KMS-11 (cell line): ENCODE measurements at regions not wholly inside any gene's neighbourhood (a gene's known extent, or its start where the extent isn't known, plus 50 kb on each side); places are given as distances from the start of the nearest gene placed in this dataset.
"Not testable (repeated sequence)": the region's sequence is repeated elsewhere in the genome, so short reads cannot be mapped to it uniquely, and the experiment has no call there.

Experiments
- H2AFZ ChIP-seq: fragments of 200-600 bp; sonication (generic); 2 replicates; pipeline ENCODE4 v1.6.1; 2016; ENCODE audit warnings: antibody characterized with exemption, mixed run types, low read depth
- H3K27ac ChIP-seq: fragments of 200-600 bp; sonication (generic); 2 replicates; pipeline ENCODE4 v1.6.1; 2016; ENCODE audit warnings: mild to moderate bottlenecking, mixed run types
- H3K27me3 ChIP-seq: fragments of 200-600 bp; sonication (generic); 2 replicates; pipeline ENCODE4 v1.6.1; 2017; ENCODE audit warnings: mild to moderate bottlenecking, low read depth, mixed run types, moderate library complexity; ENCODE audit not compliant: insufficient read depth
- H3K36me3 ChIP-seq: fragments of 200-600 bp; sonication (generic); 2 replicates; pipeline ENCODE4 v1.6.1; 2017; ENCODE audit warnings: mild to moderate bottlenecking, mixed run types; ENCODE audit not compliant: insufficient read depth
- H3K4me1 ChIP-seq: fragments of 200-600 bp; sonication (generic); 2 replicates; pipeline ENCODE4 v1.6.1; 2016; ENCODE audit warnings: mild to moderate bottlenecking, low read depth, mixed run types; ENCODE audit not compliant: poor library complexity, severe bottlenecking
- H3K4me2 ChIP-seq: fragments of 200-600 bp; sonication (generic); 2 replicates; pipeline ENCODE4 v1.7.0; 2016; ENCODE audit warnings: mild to moderate bottlenecking, mixed run types
- H3K4me3 ChIP-seq: fragments of 200-600 bp; sonication (generic); IDR thresholded peaks from 2 replicates; pipeline ENCODE4 v1.6.1; 2017; ENCODE audit warnings: low read depth, low read length, mixed read lengths; ENCODE audit not compliant: insufficient read depth
- H3K79me2 ChIP-seq: fragments of 200-600 bp; sonication (generic); 2 replicates; pipeline ENCODE4 v1.6.1; 2016; ENCODE audit warnings: low read depth, mixed run types; ENCODE audit not compliant: insufficient read depth
- H3K9ac ChIP-seq: fragments of 200-600 bp; sonication (generic); 2 replicates; pipeline ENCODE4 v1.6.1; 2016; ENCODE audit warnings: mild to moderate bottlenecking, mixed run types
- H4K20me1 ChIP-seq: fragments of 200-600 bp; sonication (generic); 2 replicates; pipeline ENCODE4 v1.6.1; 2016; ENCODE audit warnings: mild to moderate bottlenecking, mixed run types; ENCODE audit not compliant: insufficient read depth
- TF ChIP-seq, protein P1 (sequence below): fragments of 200-600 bp; sonication (generic); conservative IDR thresholded peaks from 2 replicates; pipeline ENCODE4 v1.6.1; 2017; ENCODE audit warnings: low read depth, mild to moderate bottlenecking, antibody characterized with exemption, low read length, moderate library complexity, mixed read lengths

DNA sequence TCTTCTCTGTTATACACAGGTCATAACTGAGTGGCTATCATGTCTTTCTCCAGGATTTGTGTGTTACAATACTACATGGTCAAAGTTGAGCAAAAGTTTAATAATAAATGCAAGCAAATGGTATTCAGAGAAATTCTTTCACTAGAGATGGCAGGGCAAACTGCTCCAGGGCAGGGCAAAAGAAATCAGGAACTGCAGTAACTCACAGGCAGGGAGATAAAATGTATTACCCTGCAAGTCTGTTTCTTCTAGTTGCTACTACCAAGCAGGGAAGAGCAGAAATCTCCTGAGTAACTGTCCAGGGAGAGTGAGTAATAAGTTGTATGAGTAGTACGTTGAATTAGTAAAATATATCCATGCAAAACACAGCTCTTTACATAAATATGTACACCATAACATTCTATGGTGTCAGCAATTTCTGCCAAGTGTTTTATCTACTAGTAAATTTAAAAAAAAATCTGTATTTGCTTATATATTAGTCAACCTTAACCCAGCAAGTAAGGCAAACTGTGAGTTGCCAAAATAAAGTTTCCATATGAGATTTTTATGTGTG is 404.1 kb downstream of the ZEB2 start:
- Histone ChIP-seq H3K27me3 (no peaks in the 10 kb centered on the region), H3K79me2 (no peaks in the 10 kb centered on the region), H3K9ac (no peak overlapping the region), H4K20me1 (no peaks in the 10 kb centered on the region), H3K4me2 (no peak overlapping the region), H3K4me3 (no peak overlapping the region), H3K27ac (no peak overlapping the region), H3K4me1 (no peaks in the 10 kb centered on the region), H2AFZ (no peak overlapping the region), H3K36me3 (no peaks in the 10 kb centered on the region)
- TF ChIP-seq, protein P1, sequence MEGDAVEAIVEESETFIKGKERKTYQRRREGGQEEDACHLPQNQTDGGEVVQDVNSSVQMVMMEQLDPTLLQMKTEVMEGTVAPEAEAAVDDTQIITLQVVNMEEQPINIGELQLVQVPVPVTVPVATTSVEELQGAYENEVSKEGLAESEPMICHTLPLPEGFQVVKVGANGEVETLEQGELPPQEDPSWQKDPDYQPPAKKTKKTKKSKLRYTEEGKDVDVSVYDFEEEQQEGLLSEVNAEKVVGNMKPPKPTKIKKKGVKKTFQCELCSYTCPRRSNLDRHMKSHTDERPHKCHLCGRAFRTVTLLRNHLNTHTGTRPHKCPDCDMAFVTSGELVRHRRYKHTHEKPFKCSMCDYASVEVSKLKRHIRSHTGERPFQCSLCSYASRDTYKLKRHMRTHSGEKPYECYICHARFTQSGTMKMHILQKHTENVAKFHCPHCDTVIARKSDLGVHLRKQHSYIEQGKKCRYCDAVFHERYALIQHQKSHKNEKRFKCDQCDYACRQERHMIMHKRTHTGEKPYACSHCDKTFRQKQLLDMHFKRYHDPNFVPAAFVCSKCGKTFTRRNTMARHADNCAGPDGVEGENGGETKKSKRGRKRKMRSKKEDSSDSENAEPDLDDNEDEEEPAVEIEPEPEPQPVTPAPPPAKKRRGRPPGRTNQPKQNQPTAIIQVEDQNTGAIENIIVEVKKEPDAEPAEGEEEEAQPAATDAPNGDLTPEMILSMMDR = no peak

DNA sequence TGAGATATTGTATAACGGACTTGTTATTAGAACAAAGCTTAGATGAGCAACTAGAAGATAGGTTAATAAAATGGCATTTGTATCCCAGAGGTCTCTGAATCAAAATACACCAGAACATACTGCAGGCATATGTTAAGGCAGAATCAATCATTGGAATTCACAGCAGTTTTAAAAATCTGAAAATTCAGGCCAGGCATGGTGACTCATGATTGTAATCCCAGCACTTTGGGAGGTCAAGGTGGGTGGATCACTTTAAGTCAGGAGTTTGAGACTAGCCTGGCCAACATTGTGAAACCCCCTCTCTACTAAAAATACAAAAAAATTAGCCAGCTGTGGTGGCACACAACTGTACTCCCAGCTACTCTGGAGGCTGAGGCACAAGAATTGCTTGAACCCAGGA is 405.2 kb downstream of the ZEB2 start:
- H2AFZ ChIP-seq = no peak overlapping the region
- no peaks in the 10 kb centered on the region for H3K4me1 ChIP-seq
- H3K27me3 ChIP-seq = no peaks in the 10 kb centered on the region
- H3K36me3 ChIP-seq = no peaks in the 10 kb centered on the region
- H4K20me1 ChIP-seq = no peaks in the 10 kb centered on the region
- H3K4me3 ChIP-seq = no peak overlapping the region
- H3K4me2 ChIP-seq = no peak overlapping the region
- no peak overlapping the region for H3K9ac ChIP-seq
- no peaks in the 10 kb centered on the region for H3K79me2 ChIP-seq
- TF ChIP-seq, protein P1 = no peak
- no peak overlapping the region for H3K27ac ChIP-seq

DNA sequence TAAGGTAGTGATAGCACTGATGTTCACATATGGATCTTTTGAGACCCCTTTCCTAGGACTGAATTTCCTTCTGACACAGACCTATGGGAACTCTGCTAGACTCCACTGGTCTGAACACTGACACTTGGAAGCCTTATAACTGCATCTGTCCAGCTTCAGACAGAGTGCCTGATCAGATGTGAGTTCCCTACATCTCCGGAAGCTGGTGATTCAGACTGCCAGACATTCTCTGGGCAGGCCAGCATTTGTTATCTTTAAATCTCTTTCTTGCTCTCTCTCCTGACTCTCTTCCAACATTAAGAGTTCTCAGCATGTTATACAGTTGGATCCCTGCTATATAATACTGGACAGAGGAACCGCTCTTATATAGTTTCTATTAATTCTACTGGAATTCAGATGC is 408.5 kb downstream of the ZEB2 start:
- H3K36me3 ChIP-seq = no peaks in the 10 kb centered on the region
- H3K27me3 ChIP-seq = no peaks in the 10 kb centered on the region
- H3K4me2 ChIP-seq = no peak overlapping the region
- no peaks in the 10 kb centered on the region for H3K4me1 ChIP-seq
- H3K4me3 ChIP-seq = no peak overlapping the region
- H3K79me2 ChIP-seq = no peaks in the 10 kb centered on the region
- TF ChIP-seq, protein P1 = no peak
- no peak overlapping the region for H3K27ac ChIP-seq
- H4K20me1 ChIP-seq = no peaks in the 10 kb centered on the region
- no peak overlapping the region for H3K9ac ChIP-seq
- H2AFZ ChIP-seq = no peak overlapping the region

DNA sequence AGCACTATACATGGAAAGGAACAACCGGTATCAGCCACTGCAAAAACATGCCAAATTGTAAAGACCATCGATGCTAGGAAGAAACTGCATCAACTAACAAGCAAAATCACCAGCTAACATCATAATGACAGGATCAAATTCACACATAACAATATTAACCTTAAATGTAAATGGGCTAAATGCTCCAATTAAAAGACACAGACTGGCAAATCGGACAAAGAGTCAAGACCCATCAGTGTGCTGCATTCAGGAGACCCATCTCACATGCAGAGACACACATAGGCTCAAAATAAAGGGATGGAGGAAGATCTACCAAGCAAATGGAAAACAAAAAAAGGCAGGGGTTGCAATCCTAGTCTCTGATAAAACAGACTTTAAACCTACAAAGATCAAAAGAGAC is 413.8 kb downstream of the ZEB2 start:
- H3K4me1 ChIP-seq, H3K9ac ChIP-seq, H3K4me2 ChIP-seq, H4K20me1 ChIP-seq, H3K27ac ChIP-seq, H2AFZ ChIP-seq, H3K79me2 ChIP-seq, H3K27me3 ChIP-seq, H3K36me3 ChIP-seq, H3K4me3 ChIP-seq: not testable (repeated sequence)

DNA sequence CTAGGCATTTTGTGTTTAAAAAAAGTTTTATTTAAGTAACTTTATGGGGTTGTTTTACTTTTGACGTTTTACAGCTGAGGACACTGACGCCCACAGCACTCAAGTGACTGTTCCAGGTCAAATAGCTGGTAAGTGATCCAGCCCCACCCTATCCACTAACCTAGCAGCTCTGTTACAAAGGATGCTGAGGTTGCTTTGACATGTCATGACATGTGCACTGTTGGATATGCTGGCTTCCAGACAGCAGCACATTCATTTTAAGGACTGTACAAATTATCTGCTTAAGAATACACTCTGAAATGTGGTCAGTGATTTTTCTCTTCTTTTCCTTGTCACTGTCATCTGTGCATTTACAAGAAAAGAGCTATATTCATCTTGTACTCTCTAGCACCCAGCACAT is 417.5 kb downstream of the ZEB2 start:
- H3K79me2 ChIP-seq = no peaks in the 10 kb centered on the region
- no peaks in the 10 kb centered on the region for H4K20me1 ChIP-seq
- H3K36me3 ChIP-seq = no peaks in the 10 kb centered on the region
- H3K27ac ChIP-seq = no peak overlapping the region
- no peak overlapping the region for H3K4me3 ChIP-seq
- no peak overlapping the region for H3K4me2 ChIP-seq
- no peaks in the 10 kb centered on the region for H3K27me3 ChIP-seq
- no peak overlapping the region for H2AFZ ChIP-seq
- TF ChIP-seq, protein P1 = no peak
- no peak overlapping the region for H3K9ac ChIP-seq
- H3K4me1 ChIP-seq = no peaks in the 10 kb centered on the region
